NCI-H524 treated with DMSO at 0.1 percent for 48 hours (cell line): ENCODE measurements at regions not wholly inside any gene's neighbourhood (a gene's known extent, or its start where the extent isn't known, plus 50 kb on each side); places are given as distances from the start of the nearest gene placed in this dataset.
"Not testable (repeated sequence)": the region's sequence is repeated elsewhere in the genome, so short reads cannot be mapped to it uniquely, and the experiment has no call there.

Source experiments
- DNase-seq: peaks from one replicate; lab custom pipeline; 2025; lab: John Stamatoyannopoulos, UW

- DNase-seq: no peak
These were observed 1614.3 kb downstream of the REEP3 start for GRCh38 chr10:65135508-65135907.

GRCh38 chr10:65142641-65143435, 1621.6 kb downstream of the REEP3 start:
- DNase-seq: no peak

- DNase-seq: no peak
These were observed 1622.5 kb downstream of the REEP3 start for GRCh38 chr10:65143723-65144122.

- DNase-seq: no peak
These were observed 1628.7 kb downstream of the REEP3 start for GRCh38 chr10:65149878-65150277.

GRCh38 chr10:65166272-65166671, 1645.1 kb downstream of the REEP3 start:
- DNase-seq: no peak

GRCh38 chr10:65172249-65172648, 1651.0 kb downstream of the REEP3 start:
- DNase-seq: no peak

- DNase-seq: no peak
These were observed 1655.8 kb downstream of the REEP3 start for GRCh38 chr10:65176994-65177393.

GRCh38 chr10:65183236-65183635, 1662.0 kb downstream of the REEP3 start:
- no peak for DNase-seq

- not testable (repeated sequence) for DNase-seq
These were observed 1665.5 kb downstream of the REEP3 start for GRCh38 chr10:65186668-65187067.

- DNase-seq: no peak
These were observed 1672.9 kb downstream of the REEP3 start for GRCh38 chr10:65194126-65194525.

GRCh38 chr10:65194555-65194954, 1673.4 kb downstream of the REEP3 start:
- no peak for DNase-seq

GRCh38 chr10:65196111-65196510, 1674.9 kb downstream of the REEP3 start:
- no peak for DNase-seq

GRCh38 chr10:65197935-65198334, 1676.7 kb downstream of the REEP3 start:
- DNase-seq: no peak

GRCh38 chr10:65201491-65201890, 1680.3 kb downstream of the REEP3 start:
- no peak for DNase-seq

- no peak for DNase-seq
These were observed 1683.8 kb downstream of the REEP3 start for GRCh38 chr10:65204999-65205398.

GRCh38 chr10:65213170-65213569, 1692.0 kb downstream of the REEP3 start:
- DNase-seq: no peak

- no peak for DNase-seq
These were observed 1698.2 kb downstream of the REEP3 start for GRCh38 chr10:65219444-65219843.

GRCh38 chr10:65231148-65231547, 1694.7 kb upstream of the LRRTM3 start:
- DNase-seq: no peak

GRCh38 chr10:65234261-65234660, 1691.6 kb upstream of the LRRTM3 start:
- no peak for DNase-seq

- DNase-seq: no peak
These were observed 1690.6 kb upstream of the LRRTM3 start for GRCh38 chr10:65235266-65235665.

GRCh38 chr10:65235846-65236245, 1690.0 kb upstream of the LRRTM3 start:
- no peak for DNase-seq

- no peak for DNase-seq
These were observed 1660.3 kb upstream of the LRRTM3 start for GRCh38 chr10:65265451-65265954.

- not testable (repeated sequence) for DNase-seq
These were observed 1656.3 kb upstream of the LRRTM3 start for GRCh38 chr10:65269551-65269950.

- DNase-seq: no peak
These were observed 1654.9 kb upstream of the LRRTM3 start for GRCh38 chr10:65270969-65271368.
